Body of pancreas (tissue), 4 donors: ENCODE measurements at regions not wholly inside any gene's neighbourhood (a gene's known extent, or its start where the extent isn't known, plus 50 kb on each side); places are given as distances from the start of the nearest gene placed in this dataset.

Experiments used
- POLR2A ChIP-seq, 3 donors: fragments of 450-650 bp; IDR thresholded peaks; one replicate each; pipeline ENCODE4 v1.6.1; 2016; ENCODE audit warnings: antibody characterized with exemption in 3 of 3, mild to moderate bottlenecking in 2 of 3
- TF ChIP-seq, protein P1 (sequence below), 7 experiments: fragments of 450-650 bp in 4 of 7; fragments of 200-600 bp in 3 of 7; sonication (generic) in 3 of 7; IDR thresholded peaks; one replicate each; pipeline ENCODE4 v1.5.1; 2016 to 2019; ENCODE audit warnings: antibody characterized with exemption in 7 of 7

DNA sequence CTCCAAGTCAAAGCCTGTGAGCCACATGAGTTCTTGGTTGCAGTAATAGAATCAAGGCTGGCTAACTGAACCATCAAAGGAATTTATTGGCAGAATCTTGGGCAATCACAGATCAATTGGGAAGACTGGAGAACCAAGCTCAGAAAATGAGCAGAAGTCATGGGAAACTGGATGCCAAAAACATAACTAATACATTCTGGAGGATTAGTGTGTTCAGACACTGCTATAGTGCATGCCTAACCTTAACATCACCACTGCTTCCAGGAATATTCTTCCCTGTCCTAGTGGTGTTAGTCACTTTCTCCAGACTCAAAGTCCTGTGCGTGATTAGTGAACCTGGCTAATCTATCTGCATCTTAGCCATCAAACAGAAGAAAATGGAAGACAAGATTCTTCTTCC, 843.7 kb downstream of the EFNA5 start:
- TF ChIP-seq, protein P1, sequence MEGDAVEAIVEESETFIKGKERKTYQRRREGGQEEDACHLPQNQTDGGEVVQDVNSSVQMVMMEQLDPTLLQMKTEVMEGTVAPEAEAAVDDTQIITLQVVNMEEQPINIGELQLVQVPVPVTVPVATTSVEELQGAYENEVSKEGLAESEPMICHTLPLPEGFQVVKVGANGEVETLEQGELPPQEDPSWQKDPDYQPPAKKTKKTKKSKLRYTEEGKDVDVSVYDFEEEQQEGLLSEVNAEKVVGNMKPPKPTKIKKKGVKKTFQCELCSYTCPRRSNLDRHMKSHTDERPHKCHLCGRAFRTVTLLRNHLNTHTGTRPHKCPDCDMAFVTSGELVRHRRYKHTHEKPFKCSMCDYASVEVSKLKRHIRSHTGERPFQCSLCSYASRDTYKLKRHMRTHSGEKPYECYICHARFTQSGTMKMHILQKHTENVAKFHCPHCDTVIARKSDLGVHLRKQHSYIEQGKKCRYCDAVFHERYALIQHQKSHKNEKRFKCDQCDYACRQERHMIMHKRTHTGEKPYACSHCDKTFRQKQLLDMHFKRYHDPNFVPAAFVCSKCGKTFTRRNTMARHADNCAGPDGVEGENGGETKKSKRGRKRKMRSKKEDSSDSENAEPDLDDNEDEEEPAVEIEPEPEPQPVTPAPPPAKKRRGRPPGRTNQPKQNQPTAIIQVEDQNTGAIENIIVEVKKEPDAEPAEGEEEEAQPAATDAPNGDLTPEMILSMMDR (IDR thresholded peaks at IDR 0.05): no peak
- no peak for TF ChIP-seq POLR2A (IDR thresholded peaks at IDR 0.05)
